Transverse colon (tissue), 4 donors: ENCODE measurements at regions not wholly inside any gene's neighbourhood (a gene's known extent, or its start where the extent isn't known, plus 50 kb on each side); places are given as distances from the start of the nearest gene placed in this dataset.
A peak's percentile ranks its signal among the peaks of the same experiment; 100 is the strongest.

ENCODE experiments used
- POLR2AphosphoS5 ChIP-seq, 3 donors: sonication (generic); formaldehyde crosslinking; IDR thresholded peaks; one replicate each; pipeline ENCODE4 v1.6.1; 2016; ENCODE audit warnings: antibody characterized with exemption in 3 of 3
- TF ChIP-seq, protein P1 (sequence below), 5 experiments: fragments of 200-600 bp in 3 of 5; fragments of 450-650 bp in 2 of 5; sonication (generic) in 3 of 5; IDR thresholded peaks; 1 replicate in 2 of 5; 2 replicates in 3 of 5; pipeline ENCODE4 v1.5.1; 2016 to 2017; ENCODE audit warnings: antibody characterized with exemption in 5 of 5, inconsistent platforms in 3 of 5, mild to moderate bottlenecking in 2 of 5, moderate library complexity in 1 of 5

DNA sequence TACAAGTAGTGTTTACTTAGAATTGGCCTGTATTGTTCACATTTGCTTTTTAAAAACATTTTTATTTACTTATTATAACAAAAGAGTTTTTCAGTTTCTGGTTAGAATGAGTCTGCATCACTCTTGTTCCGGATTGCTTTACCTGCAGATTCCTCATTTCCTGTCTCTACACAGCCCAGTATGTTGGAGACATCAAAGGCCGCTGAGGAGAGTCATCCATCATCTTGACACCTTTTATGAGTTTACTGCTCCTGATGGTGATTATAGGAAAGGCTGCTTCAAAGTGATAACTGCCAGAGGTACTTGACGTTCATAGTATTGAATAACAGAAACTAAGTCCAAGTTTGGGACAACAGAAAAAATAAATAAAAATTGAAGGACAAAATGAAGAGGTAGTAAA is 490.5 kb upstream of the CA10 start:
- peak in 1 of 3 donors; percentile 38 for TF ChIP-seq POLR2AphosphoS5 (IDR thresholded peaks at IDR 0.05)
- TF ChIP-seq, protein P1, sequence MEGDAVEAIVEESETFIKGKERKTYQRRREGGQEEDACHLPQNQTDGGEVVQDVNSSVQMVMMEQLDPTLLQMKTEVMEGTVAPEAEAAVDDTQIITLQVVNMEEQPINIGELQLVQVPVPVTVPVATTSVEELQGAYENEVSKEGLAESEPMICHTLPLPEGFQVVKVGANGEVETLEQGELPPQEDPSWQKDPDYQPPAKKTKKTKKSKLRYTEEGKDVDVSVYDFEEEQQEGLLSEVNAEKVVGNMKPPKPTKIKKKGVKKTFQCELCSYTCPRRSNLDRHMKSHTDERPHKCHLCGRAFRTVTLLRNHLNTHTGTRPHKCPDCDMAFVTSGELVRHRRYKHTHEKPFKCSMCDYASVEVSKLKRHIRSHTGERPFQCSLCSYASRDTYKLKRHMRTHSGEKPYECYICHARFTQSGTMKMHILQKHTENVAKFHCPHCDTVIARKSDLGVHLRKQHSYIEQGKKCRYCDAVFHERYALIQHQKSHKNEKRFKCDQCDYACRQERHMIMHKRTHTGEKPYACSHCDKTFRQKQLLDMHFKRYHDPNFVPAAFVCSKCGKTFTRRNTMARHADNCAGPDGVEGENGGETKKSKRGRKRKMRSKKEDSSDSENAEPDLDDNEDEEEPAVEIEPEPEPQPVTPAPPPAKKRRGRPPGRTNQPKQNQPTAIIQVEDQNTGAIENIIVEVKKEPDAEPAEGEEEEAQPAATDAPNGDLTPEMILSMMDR (IDR thresholded peaks at IDR 0.05) = no peak
